Endothelial cell of umbilical vein (primary cell): ENCODE measurements at regions not wholly inside any gene's neighbourhood (a gene's known extent, or its start where the extent isn't known, plus 50 kb on each side); places are given as distances from the start of the nearest gene placed in this dataset.

Experiments used
- BruUV-seq: library from RNA; stranded (reverse); fragments of 400-500 nt; replicated peaks from 2 replicates; lab custom pipeline; 2021; lab: Mats Ljungman, UMichigan
- CTCF ChIA-PET: fragments of 300-600, 350-600 bp; sonication (Branson Sonifier 250); formaldehyde crosslinking; loops from one replicate; lab custom pipeline; 2021; ENCODE audit warnings: antibody characterized with exemption, inconsistent platforms; lab: Charles Lee
- POLR2A ChIA-PET: fragments of 300-600, 350-600 bp; sonication (Branson Sonifier 250); formaldehyde crosslinking; loops from one replicate; lab custom pipeline; 2021; ENCODE audit warnings: antibody characterized with exemption, inconsistent platforms; lab: Charles Lee
- DNase-seq: peaks from one replicate; pipeline ENCODE4 v3.0.0-alpha.2; 2011; ENCODE audit warnings: low read depth, low spot score
- FAIRE-seq: peaks from 2 replicates; lab custom pipeline; 2011; peaks lifted over from hg19 to GRCh38; lab: Jason Lieb, UNC
- H2AFZ ChIP-seq: 2 replicates; pipeline ENCODE4 v1.6.0; 2012; ENCODE audit warnings: low read depth, low read length, control low read depth, inconsistent platforms
- H3K27ac ChIP-seq: 2 replicates; pipeline ENCODE4 v1.5.1; 2011; ENCODE audit warnings: low read depth, mild to moderate bottlenecking, control low read depth, low read length, moderate library complexity; ENCODE audit not compliant: insufficient read depth
- H3K27me3 ChIP-seq, 2 experiments: 2 replicates each; pipeline versions ENCODE4 v1.6.0 to v1.6.1; 2011; ENCODE audit warnings: low read length in 2 of 2, mixed read lengths in 1 of 2; ENCODE audit not compliant: control insufficient read depth in 2 of 2, insufficient read depth in 2 of 2
- H3K36me3 ChIP-seq, 2 experiments: 2 replicates in 1 of 2; 3 replicates in 1 of 2; pipeline ENCODE4 v1.5.1; 2011; ENCODE audit warnings: low read length in 2 of 2, mild to moderate bottlenecking in 1 of 2, moderate library complexity in 1 of 2; ENCODE audit not compliant: control insufficient read depth in 2 of 2, insufficient read depth in 2 of 2; ENCODE audit errors: extremely low read depth in 1 of 2
- H3K4me1 ChIP-seq: 3 replicates; pipeline ENCODE4 v1.5.1; 2011; ENCODE audit warnings: mild to moderate bottlenecking, low read length; ENCODE audit not compliant: control insufficient read depth, insufficient read depth; ENCODE audit errors: extremely low read depth
- H3K4me2 ChIP-seq: 2 replicates; pipeline ENCODE4 v1.6.1; 2011; ENCODE audit warnings: low read length, control low read depth, mixed read lengths; ENCODE audit not compliant: insufficient read depth
- H3K4me3 ChIP-seq, 3 experiments: fragments of 200-600 bp in 1 of 3; sonication (generic), shearing (Covaris generic) in 1 of 3; replicated peaks in 1 of 3; 2 replicates each; pipeline ENCODE4 v1.5.1; 2011 to 2016; ENCODE audit warnings: control low read depth in 3 of 3, low read length in 3 of 3, mild to moderate bottlenecking in 2 of 3, inconsistent platforms in 1 of 3, low read depth in 1 of 3, moderate library complexity in 1 of 3; ENCODE audit not compliant: insufficient read depth in 1 of 3
- H3K79me2 ChIP-seq: 2 replicates; pipeline ENCODE4 v1.6.0; 2012; ENCODE audit warnings: low read length, inconsistent platforms; ENCODE audit not compliant: control insufficient read depth, insufficient read depth
- H3K9ac ChIP-seq: replicated peaks from 2 replicates; pipeline ENCODE3; 2011; ENCODE audit warnings: low read length, control low read depth; ENCODE audit not compliant: insufficient read depth; ENCODE audit errors: extremely low read depth
- H3K9me1 ChIP-seq: replicated peaks from 3 replicates; pipeline ENCODE4 v1.6.0; 2011; ENCODE audit warnings: mild to moderate bottlenecking, low read length; ENCODE audit not compliant: control insufficient read depth, insufficient read depth; ENCODE audit errors: extremely low read depth
- H3K9me3 ChIP-seq: replicated peaks from 2 replicates; pipeline ENCODE4 v1.5.1; 2012; ENCODE audit warnings: low read length, inconsistent platforms; ENCODE audit not compliant: control insufficient read depth, insufficient read depth
- H4K20me1 ChIP-seq: replicated peaks from 2 replicates; pipeline ENCODE3; 2011; ENCODE audit warnings: mild to moderate bottlenecking, low read length; ENCODE audit not compliant: control insufficient read depth, insufficient read depth; ENCODE audit errors: extremely low read depth
- EZH2 ChIP-seq: IDR thresholded peaks from 2 replicates; pipeline ENCODE4 v1.6.1; 2012; ENCODE audit warnings: borderline replicate concordance, low read depth, mild to moderate bottlenecking, moderate library complexity, low read length, inconsistent platforms; ENCODE audit not compliant: severe bottlenecking
- FOS ChIP-seq: IDR thresholded peaks from 2 replicates; pipeline ENCODE4 v1.6.1; 2011; ENCODE audit warnings: mild to moderate bottlenecking, low read length, moderate library complexity, borderline replicate concordance; ENCODE audit not compliant: insufficient read depth
- GATA2 ChIP-seq: IDR thresholded peaks from 2 replicates; pipeline ENCODE4 v1.7.0; 2011; ENCODE audit warnings: low read depth, mild to moderate bottlenecking, moderate library complexity, mixed read lengths, low read length; ENCODE audit not compliant: insufficient read length, insufficient read depth
- JUN ChIP-seq: IDR thresholded peaks from 2 replicates; pipeline ENCODE4 v1.6.1; 2011; ENCODE audit warnings: borderline replicate concordance, low read depth; ENCODE audit not compliant: insufficient read length, insufficient read depth
- MAX ChIP-seq: IDR thresholded peaks from 2 replicates; pipeline ENCODE4 v1.6.1; 2011; ENCODE audit not compliant: insufficient read depth, insufficient read length
- MYC ChIP-seq: IDR thresholded peaks from one replicate; pipeline ENCODE4 v1.6.1; 2011; ENCODE audit warnings: mild to moderate bottlenecking, low read depth, low read length
- POLR2A ChIP-seq: IDR thresholded peaks from 2 replicates; pipeline ENCODE4 v1.6.1; 2012; ENCODE audit warnings: low read depth, mild to moderate bottlenecking, control low read depth, low read length
- POLR2AphosphoS5 ChIP-seq: IDR thresholded peaks from 2 replicates; pipeline ENCODE4 v1.6.1; 2012; ENCODE audit warnings: low read depth, mild to moderate bottlenecking, control low read depth, low read length, moderate library complexity; ENCODE audit not compliant: insufficient read depth
- dilution Hi-C: fragments of 300-500 bp; cut with MboI; formaldehyde crosslinking; loops from one replicate; pipeline ENCODE4 v1.15.0; 2019; ENCODE audit warnings: low sequenced_read_pairs; ENCODE audit not compliant: extremely low pct_ligation_motif_present
- intact Hi-C: fragments of 100-400 bp; cut with micrococcal nuclease; formaldehyde crosslinking; loops from one replicate; pipeline ENCODE4 v1.10.0; 2022
- TF ChIP-seq, protein P1 (sequence below), 2 donors: IDR thresholded peaks; 1 replicate in 1 of 2; 2 replicates in 1 of 2; pipeline ENCODE4 v1.5.1; 2011; ENCODE audit warnings: low read length in 2 of 2, mild to moderate bottlenecking in 2 of 2, moderate library complexity in 2 of 2, control low read depth in 1 of 2, inconsistent platforms in 1 of 2, low read depth in 1 of 2; ENCODE audit not compliant: insufficient read depth in 1 of 2; ENCODE audit errors: extremely low read depth in 1 of 2

- no peaks in the 10 kb centered on the region for H3K4me1 ChIP-seq
- no peak overlapping the region for H3K4me2 ChIP-seq
- no peak overlapping the region for H3K9ac ChIP-seq
- ChIA-PET POLR2A (no interaction called here), CTCF (no interaction called here)
- H3K27me3 ChIP-seq, result peaks cover 4 to 12% of the 10 kb centered on the region in 2 experiments
- H3K9me3 ChIP-seq, result no peaks in the 10 kb centered on the region
- no peaks in the 10 kb centered on the region for H4K20me1 ChIP-seq
- no peak overlapping the region for H3K27ac ChIP-seq
- intact Hi-C loops, result no loop called here
- H3K4me3 ChIP-seq, result no peak overlapping the region
- H2AFZ ChIP-seq, result no peak overlapping the region
- dilution Hi-C loops, result no loop called here
- H3K79me2 ChIP-seq, result no peaks in the 10 kb centered on the region
- no peaks in the 10 kb centered on the region for H3K36me3 ChIP-seq
- no TSS peak for BruUV-seq
- no peak for FAIRE-seq
- no peak for DNase-seq
- no peak for TF ChIP-seq POLR2AphosphoS5
- TF ChIP-seq JUN, result no peak
- no peak for TF ChIP-seq MAX
- TF ChIP-seq, protein P1, sequence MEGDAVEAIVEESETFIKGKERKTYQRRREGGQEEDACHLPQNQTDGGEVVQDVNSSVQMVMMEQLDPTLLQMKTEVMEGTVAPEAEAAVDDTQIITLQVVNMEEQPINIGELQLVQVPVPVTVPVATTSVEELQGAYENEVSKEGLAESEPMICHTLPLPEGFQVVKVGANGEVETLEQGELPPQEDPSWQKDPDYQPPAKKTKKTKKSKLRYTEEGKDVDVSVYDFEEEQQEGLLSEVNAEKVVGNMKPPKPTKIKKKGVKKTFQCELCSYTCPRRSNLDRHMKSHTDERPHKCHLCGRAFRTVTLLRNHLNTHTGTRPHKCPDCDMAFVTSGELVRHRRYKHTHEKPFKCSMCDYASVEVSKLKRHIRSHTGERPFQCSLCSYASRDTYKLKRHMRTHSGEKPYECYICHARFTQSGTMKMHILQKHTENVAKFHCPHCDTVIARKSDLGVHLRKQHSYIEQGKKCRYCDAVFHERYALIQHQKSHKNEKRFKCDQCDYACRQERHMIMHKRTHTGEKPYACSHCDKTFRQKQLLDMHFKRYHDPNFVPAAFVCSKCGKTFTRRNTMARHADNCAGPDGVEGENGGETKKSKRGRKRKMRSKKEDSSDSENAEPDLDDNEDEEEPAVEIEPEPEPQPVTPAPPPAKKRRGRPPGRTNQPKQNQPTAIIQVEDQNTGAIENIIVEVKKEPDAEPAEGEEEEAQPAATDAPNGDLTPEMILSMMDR (IDR thresholded peaks at IDR 0.05; ENCODE audit: extremely low read depth in 1 of 2, insufficient read depth in 1 of 2, low read depth in 1 of 2, low read length in 2 of 2), result no peak
- no peak for TF ChIP-seq MYC
- TF ChIP-seq EZH2, result no peak
- no peak for TF ChIP-seq POLR2A
- no peak for TF ChIP-seq GATA2
- TF ChIP-seq FOS, result no peak
- H3K9me1 ChIP-seq, result no peaks in the 10 kb centered on the region
These were observed 74.0 kb upstream of the SEC61G start for GRCh38 chr7:54833001-54833467.
